WTC11 (cell line): ENCODE measurements at regions not wholly inside any gene's neighbourhood (a gene's known extent, or its start where the extent isn't known, plus 50 kb on each side); places are given as distances from the start of the nearest gene placed in this dataset.

ENCODE experiments used
- ATAC-seq: fragments of 200-7000 bp; cut with Tn5 transposase; 2 replicates; pipeline ENCODE4 v1.10.0; 2021; ENCODE audit warnings: mild to moderate bottlenecking, moderate library complexity
- CTCF ChIA-PET: fragments of 300-600 bp; sonication (Branson Sonifier 250); formaldehyde crosslinking; loops from one replicate; lab custom pipeline; 2021; ENCODE audit warnings: antibody characterized with exemption; lab: Charles Lee
- POLR2A ChIA-PET: fragments of 350-600 bp; sonication (Branson Sonifier 250); formaldehyde crosslinking; loops from one replicate; lab custom pipeline; 2021; ENCODE audit warnings: antibody characterized with exemption; lab: Charles Lee
- DNase-seq: peaks from one replicate; pipeline ENCODE4 v3.0.0; 2021; ENCODE audit warnings: low spot score
- H3K27ac Mint-ChIP-seq: 2 replicates; pipeline ENCODE4 v1.8.0; 2021; ENCODE audit warnings: mixed read lengths
- H3K27me3 Mint-ChIP-seq: 2 replicates; pipeline ENCODE4 v1.8.0; 2021; ENCODE audit warnings: low read depth, mild to moderate bottlenecking, moderate library complexity, mixed read lengths
- H3K36me3 Mint-ChIP-seq: 2 replicates; pipeline ENCODE4 v1.8.0; 2021; ENCODE audit warnings: mixed read lengths
- H3K4me1 Mint-ChIP-seq: 2 replicates; pipeline ENCODE4 v1.8.0; 2022; ENCODE audit warnings: mixed read lengths
- H3K4me3 Mint-ChIP-seq: 2 replicates; pipeline ENCODE4 v1.8.0; 2021; ENCODE audit warnings: mild to moderate bottlenecking, moderate library complexity, mixed read lengths
- H3K9me3 Mint-ChIP-seq: 2 replicates; pipeline ENCODE4 v1.8.0; 2021; ENCODE audit warnings: mixed read lengths
- AFF4 ChIP-seq: sonication (generic); formaldehyde crosslinking; IDR thresholded peaks from 2 replicates; pipeline ENCODE4 v1.8.1; 2023; ENCODE audit warnings: mild to moderate bottlenecking, missing genetic modification reagents, borderline replicate concordance
- ARID4B ChIP-seq: sonication (generic); formaldehyde crosslinking; IDR thresholded peaks from 2 replicates; pipeline ENCODE4 v1.8.0; 2023; ENCODE audit warnings: missing genetic modification reagents, mild to moderate bottlenecking, borderline replicate concordance
- CTCF ChIP-seq: fragments of 200-600 bp; IDR thresholded peaks from 2 replicates; pipeline ENCODE4 v1.8.0; 2022; ENCODE audit warnings: antibody characterized with exemption
- E2F5 ChIP-seq: sonication (generic); formaldehyde crosslinking; IDR thresholded peaks from 2 replicates; pipeline ENCODE4 v1.8.1; 2022; ENCODE audit warnings: mild to moderate bottlenecking, moderate library complexity, missing genetic modification reagents
- ELF4 ChIP-seq: sonication (generic); formaldehyde crosslinking; IDR thresholded peaks from 2 replicates; pipeline ENCODE4 v1.8.1; 2022; ENCODE audit warnings: low read depth, mild to moderate bottlenecking, moderate library complexity, missing genetic modification reagents
- ETV6 ChIP-seq: sonication (generic); formaldehyde crosslinking; IDR thresholded peaks from 2 replicates; pipeline ENCODE4 v1.8.1; 2022; ENCODE audit warnings: mild to moderate bottlenecking, missing genetic modification reagents
- GRHL2 ChIP-seq: fragments of 250-450 bp; sonication (Bioruptor Pico); IDR thresholded peaks from 2 replicates; pipeline ENCODE4 v1.8.0; 2022; ENCODE audit warnings: mild to moderate bottlenecking, moderate library complexity; ENCODE audit not compliant: insufficient replicate concordance, severe bottlenecking
- IRF2 ChIP-seq: sonication (generic); formaldehyde crosslinking; IDR thresholded peaks from 2 replicates; pipeline ENCODE4 v1.8.0; 2022; ENCODE audit warnings: low read depth, missing genetic modification reagents, borderline replicate concordance
- MLX ChIP-seq: sonication (generic); formaldehyde crosslinking; IDR thresholded peaks from 2 replicates; pipeline ENCODE4 v1.8.1; 2023; ENCODE audit warnings: mild to moderate bottlenecking, missing genetic modification reagents, moderate library complexity
- PRRX2 ChIP-seq: fragments of 250-450 bp; sonication (Bioruptor Pico); IDR thresholded peaks from 2 replicates; pipeline ENCODE4 v1.8.0; 2021; ENCODE audit warnings: mild to moderate bottlenecking
- TCF7 ChIP-seq: sonication (generic); formaldehyde crosslinking; IDR thresholded peaks from 2 replicates; pipeline ENCODE4 v1.8.0; 2022; ENCODE audit warnings: mild to moderate bottlenecking, low read depth, missing genetic modification reagents, moderate library complexity
- TEAD1 ChIP-seq: sonication (generic); formaldehyde crosslinking; IDR thresholded peaks from 2 replicates; pipeline ENCODE4 v1.8.0; 2022; ENCODE audit warnings: mild to moderate bottlenecking, missing genetic modification reagents
- ZNF281 ChIP-seq: sonication (generic); formaldehyde crosslinking; IDR thresholded peaks from 2 replicates; pipeline ENCODE4 v1.8.0; 2023; ENCODE audit warnings: mild to moderate bottlenecking, missing genetic modification reagents
- ZNF396 ChIP-seq: fragments of 250-450 bp; sonication (Bioruptor Pico); IDR thresholded peaks from 2 replicates; pipeline ENCODE4 v1.8.0; 2021; ENCODE audit warnings: mild to moderate bottlenecking, moderate library complexity, borderline replicate concordance

- TF ChIP-seq CTCF = no peak
- no peak for TF ChIP-seq ZNF396 (CRISPR knock-in tag)
- TF ChIP-seq TEAD1 (CRISPR knock-in tag) = no peak
- TF ChIP-seq IRF2 (CRISPR knock-in tag) = no peak
- TF ChIP-seq, all 79 proteins: peak for 0
Observed at GRCh38 chr9:134539586-134540194, 101.9 kb upstream of the COL5A1 start (continued).

- Mint-ChIP-seq H3K4me1 (peaks cover 11% of the 10 kb centered on the region), H3K36me3 (no peaks in the 10 kb centered on the region), H3K27ac (no peak overlapping the region), H3K4me3 (no peak overlapping the region), H3K27me3 (no peaks in the 10 kb centered on the region), H3K9me3 (peaks cover 8% of the 10 kb centered on the region)
- ChIA-PET CTCF (no interaction called here), POLR2A (no interaction called here)
- TF ChIP-seq ELF4 (CRISPR knock-in tag) (no peak), TCF7 (no peak), ZNF281 (CRISPR knock-in tag) (no peak), PRRX2 (CRISPR knock-in tag) (no peak), MLX (CRISPR knock-in tag) (no peak), E2F5 (no peak)
- no peak for ATAC-seq
- no peak for DNase-seq
Observed at GRCh38 chr9:134540276-134541096, 101.1 kb upstream of the COL5A1 start.

- H3K4me1 Mint-ChIP-seq = peaks cover 11% of the 10 kb centered on the region
- ATAC-seq (no peak), DNase-seq (no peak)
- H3K27ac Mint-ChIP-seq = no peak overlapping the region
- ChIA-PET CTCF (no interaction called here), POLR2A (no interaction called here)
- no peaks in the 10 kb centered on the region for H3K36me3 Mint-ChIP-seq
- no peak overlapping the region for H3K4me3 Mint-ChIP-seq
- no peaks in the 10 kb centered on the region for H3K27me3 Mint-ChIP-seq
- H3K9me3 Mint-ChIP-seq = peaks cover 8% of the 10 kb centered on the region
- TF ChIP-seq GRHL2 (CRISPR knock-in tag) = no peak
- no peak for TF ChIP-seq ARID4B (CRISPR knock-in tag)
- no peak for TF ChIP-seq MLX (CRISPR knock-in tag)
- no peak for TF ChIP-seq ETV6 (CRISPR knock-in tag)
- TF ChIP-seq AFF4 (CRISPR knock-in tag) = no peak
Observed at GRCh38 chr9:134541097-134541747, 100.4 kb upstream of the COL5A1 start.
